ENCODE measurements at regions not wholly inside any gene's neighbourhood (a gene's known extent, or its start where the extent isn't known, plus 50 kb on each side); places are given as distances from the start of the nearest gene placed in this dataset.

GRCh38 chr2:196431957-196432356 is 207.6 kb upstream of the CCDC150 start:
- no peaks in the 10 kb centered on the region for H3K27me3 Mint-ChIP-seq (ENCODE audit: low read depth)
- H3K9me3 ChIP-seq (ENCODE audit: control insufficient read depth, low read depth, low read length) = no peaks in the 10 kb centered on the region
- H3K27ac Mint-ChIP-seq = no peak overlapping the region
- WGBS (ENCODE audit: extremely low coverage, insufficient read length, low lambda C conversion rate) = no CpG with 5 or more reads among the region's 4 CpGs
- no peak overlapping the region for H4K8ac ChIP-seq (replicated peaks; ENCODE audit: insufficient read length, low read depth, low read length)
- H3K79me1 ChIP-seq (ENCODE audit: insufficient read depth, low read depth, low read length, poor library complexity, severe bottlenecking) = no peaks in the 10 kb centered on the region
- no peaks in the 10 kb centered on the region for H4K20me1 ChIP-seq (ENCODE audit: control insufficient read depth, insufficient read depth, insufficient read length)
- H3K14ac ChIP-seq (ENCODE audit: insufficient read depth, low read length) = no peak overlapping the region
- H3K27me3 ChIP-seq (ENCODE audit: insufficient read depth, low read length) = no peaks in the 10 kb centered on the region
- no peak overlapping the region for H3T11ph ChIP-seq (ENCODE audit: low read length)
- H2BK120ac ChIP-seq (ENCODE audit: low read depth, low read length, poor library complexity, severe bottlenecking) = no peak overlapping the region
- H3K56ac ChIP-seq (ENCODE audit: insufficient read length, low read depth, low read length) = no peak overlapping the region
- H4K5ac ChIP-seq (ENCODE audit: insufficient read length, low read depth, low read length) = no peak overlapping the region
- no peak overlapping the region for H3K27ac ChIP-seq (ENCODE audit: insufficient read length, low read depth, low read length)
- H2BK15ac ChIP-seq (ENCODE audit: low read depth, low read length) = no peak overlapping the region
- peak; percentile 70 for TF ChIP-seq CTCF (conservative IDR thresholded peaks at IDR 0.05)
- no peaks in the 10 kb centered on the region for H3K79me2 ChIP-seq (ENCODE audit: insufficient read depth, low read length)
- no peak overlapping the region for H3K23ac ChIP-seq (ENCODE audit: insufficient read length, low read depth, low read length)
- H3K18ac ChIP-seq (ENCODE audit: insufficient read length, low read depth, low read length) = no peak overlapping the region
- no peak overlapping the region for H4K91ac ChIP-seq (ENCODE audit: insufficient read length, low read depth, low read length)
- no peak overlapping the region for H2BK5ac ChIP-seq (ENCODE audit: insufficient read length, low read length)
- H3K4ac ChIP-seq (ENCODE audit: low read depth, low read length) = no peak overlapping the region
- no peak overlapping the region for H2BK20ac ChIP-seq (ENCODE audit: low read depth, low read length, poor library complexity, severe bottlenecking)
- H3K23me2 ChIP-seq (ENCODE audit: insufficient read length, low read depth, low read length, poor library complexity, severe bottlenecking) = no peaks in the 10 kb centered on the region
- H3K4me2 ChIP-seq (ENCODE audit: insufficient read depth, insufficient read length, low read length) = no peak overlapping the region
- peaks cover 0 to 4% of the 10 kb centered on the region in 2 experiments; a peak in 1 of 4 replicates for H3K4me1 Mint-ChIP-seq
- no peaks in the 10 kb centered on the region for H3K36me3 Mint-ChIP-seq (ENCODE audit: insufficient read depth in 1 of 3, low read depth in 3 of 3)
- H3K9me3 Mint-ChIP-seq = no peaks in the 10 kb centered on the region; a peak in 1 of 5 replicates
- H3K9ac ChIP-seq (ENCODE audit: extremely low read depth, insufficient read length, low read length) = no peak overlapping the region
- peak; percentile 59 for DNase-seq
- no peaks in the 10 kb centered on the region for H3K4me1 ChIP-seq (ENCODE audit: insufficient read depth, low read length)
- no peak overlapping the region for H2AK5ac ChIP-seq (ENCODE audit: insufficient read length, low read length)
- no peak overlapping the region for H2BK12ac ChIP-seq (ENCODE audit: insufficient read length, low read depth, low read length)
- no peak overlapping the region for H3K4me3 Mint-ChIP-seq
- no peak overlapping the region for H2AFZ ChIP-seq (ENCODE audit: low read length)

Measured in H9 (cell line).